Left colon (tissue), 2 donors: ENCODE measurements at regions not wholly inside any gene's neighbourhood (a gene's known extent, or its start where the extent isn't known, plus 50 kb on each side); places are given as distances from the start of the nearest gene placed in this dataset.

ENCODE experiments used
- ATAC-seq: fragments of 200-7000 bp; cut with Tn5 transposase; one replicate; pipeline ENCODE4 v1.9.1; 2020; ENCODE audit warnings: mild to moderate bottlenecking, moderate library complexity
- DNase-seq, 2 donors: peaks; one replicate each; pipeline ENCODE4 v3.0.0-alpha.2; 2020
- intact Hi-C, 2 donors: fragments of 100-400 bp; cut with DNase I in 1 of 2; cut with micrococcal nuclease in 1 of 2; formaldehyde crosslinking; loops; one replicate each; pipeline versions ENCODE4 v1.11.2 to v1.14.0; 2022; cut with DNase I, micrococcal nuclease
- donor health status: DM: no; HTN: no; CAD: no.
- donor health status: DM: yes; HTN: yes; CAD: no.

- DNase-seq: no peak
- no peak for ATAC-seq
- intact Hi-C loops: no loop called here
These were observed 233.9 kb upstream of the SGCD start for GRCh38 chr5:156093024-156093423.

GRCh38 chr5:156094001-156094400 lies 233.0 kb upstream of the SGCD start:
- intact Hi-C loops: no loop called here
- ATAC-seq: no peak
- no peak for DNase-seq

GRCh38 chr5:156095709-156096241 lies 231.2 kb upstream of the SGCD start:
- intact Hi-C loops: no loop called here
- no peak for ATAC-seq
- DNase-seq: no peak

GRCh38 chr5:156096259-156096658 lies 230.7 kb upstream of the SGCD start:
- intact Hi-C loops: no loop called here
- DNase-seq (no peak), ATAC-seq (no peak)

GRCh38 chr5:156103155-156103885 lies 223.6 kb upstream of the SGCD start:
- no peak for ATAC-seq
- intact Hi-C loops: no loop called here
- no peak for DNase-seq

GRCh38 chr5:156109317-156110023 lies 217.5 kb upstream of the SGCD start:
- no peak for ATAC-seq
- intact Hi-C loops: no loop called here
- no peak for DNase-seq

- intact Hi-C loops: no loop called here
These were observed 207.3 kb upstream of the SGCD start for GRCh38 chr5:156119692-156120091.

GRCh38 chr5:156120777-156121176 lies 206.2 kb upstream of the SGCD start:
- DNase-seq (no peak), ATAC-seq (no peak)
- intact Hi-C loops: no loop called here

More at GRCh38 chr5:156119692-156120091, 207.3 kb upstream of the SGCD start:
- DNase-seq: no peak
- ATAC-seq: no peak

GRCh38 chr5:156121234-156121633 lies 205.7 kb upstream of the SGCD start:
- intact Hi-C loops: no loop called here
- no peak for DNase-seq
- ATAC-seq: peak; percentile 20

- ATAC-seq (no peak), DNase-seq (no peak)
- intact Hi-C loops: no loop called here
These were observed 205.1 kb upstream of the SGCD start for GRCh38 chr5:156121882-156122281.

- ATAC-seq: no peak
- intact Hi-C loops: no loop called here
- no peak for DNase-seq
These were observed 202.3 kb upstream of the SGCD start for GRCh38 chr5:156124708-156125107.

GRCh38 chr5:156125118-156125517 lies 201.8 kb upstream of the SGCD start:
- DNase-seq (no peak), ATAC-seq (no peak)
- intact Hi-C loops: no loop called here

- DNase-seq (no peak), ATAC-seq (no peak)
- intact Hi-C loops: no loop called here
These were observed 200.2 kb upstream of the SGCD start for GRCh38 chr5:156126716-156127115.

- intact Hi-C loops: no loop called here
These were observed 198.9 kb upstream of the SGCD start for GRCh38 chr5:156128026-156128425.

GRCh38 chr5:156134216-156134615 lies 192.7 kb upstream of the SGCD start:
- DNase-seq: no peak
- intact Hi-C loops: no loop called here
- no peak for ATAC-seq

More at GRCh38 chr5:156128026-156128425, 198.9 kb upstream of the SGCD start:
- no peak for ATAC-seq
- DNase-seq: no peak

GRCh38 chr5:156135531-156135930 lies 191.4 kb upstream of the SGCD start:
- DNase-seq (no peak), ATAC-seq (no peak)
- intact Hi-C loops: no loop called here

GRCh38 chr5:156137071-156137869 lies 189.7 kb upstream of the SGCD start:
- no peak for DNase-seq
- intact Hi-C loops: no loop called here
- no peak for ATAC-seq

GRCh38 chr5:156142867-156143266 lies 184.1 kb upstream of the SGCD start:
- intact Hi-C loops: no loop called here
- ATAC-seq (no peak), DNase-seq (no peak)

GRCh38 chr5:156147261-156147943 lies 179.6 kb upstream of the SGCD start:
- no peak for DNase-seq
- ATAC-seq: no peak
- intact Hi-C loops: no loop called here
